Stimulated activated CD4-positive, alpha-beta T cell treated with anti-CD3 and anti-CD28 coated beads, Interleukin-1b, Interleukin-23, amount 100 ng/mL, for 48 hours (primary cell): ENCODE measurements at regions not wholly inside any gene's neighbourhood (a gene's known extent, or its start where the extent isn't known, plus 50 kb on each side); places are given as distances from the start of the nearest gene placed in this dataset.
"Not testable (repeated sequence)": the region's sequence is repeated elsewhere in the genome, so short reads cannot be mapped to it uniquely, and the experiment has no call there.

Experiments
- DNase-seq: peaks from one replicate; pipeline ENCODE4 v3.0.0-alpha.2; 2020

- DNase-seq: no peak
These were observed 98.1 kb upstream of the HS6ST1 start for GRCh38 chr2:128416806-128417205.

DNA sequence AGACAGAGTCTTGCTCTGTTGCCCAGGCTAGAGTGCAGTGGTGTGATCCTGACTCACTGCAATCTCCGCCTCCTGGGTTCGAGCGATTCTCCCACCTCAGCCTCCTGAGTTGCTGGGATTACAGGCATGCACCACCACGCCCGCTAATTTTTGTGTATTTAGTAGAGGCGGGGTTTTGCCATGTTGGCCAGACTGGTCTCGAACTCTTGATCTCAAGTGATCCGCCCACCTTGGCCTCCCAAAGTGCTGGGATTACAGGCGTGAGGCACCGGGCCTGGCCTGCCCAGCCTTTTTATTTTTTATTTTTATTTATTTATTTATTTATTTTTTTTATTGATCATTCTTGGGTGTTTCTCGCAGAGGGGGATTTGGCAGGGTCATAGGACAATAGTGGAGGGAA is 98.6 kb upstream of the HS6ST1 start:
- not testable (repeated sequence) for DNase-seq

DNA sequence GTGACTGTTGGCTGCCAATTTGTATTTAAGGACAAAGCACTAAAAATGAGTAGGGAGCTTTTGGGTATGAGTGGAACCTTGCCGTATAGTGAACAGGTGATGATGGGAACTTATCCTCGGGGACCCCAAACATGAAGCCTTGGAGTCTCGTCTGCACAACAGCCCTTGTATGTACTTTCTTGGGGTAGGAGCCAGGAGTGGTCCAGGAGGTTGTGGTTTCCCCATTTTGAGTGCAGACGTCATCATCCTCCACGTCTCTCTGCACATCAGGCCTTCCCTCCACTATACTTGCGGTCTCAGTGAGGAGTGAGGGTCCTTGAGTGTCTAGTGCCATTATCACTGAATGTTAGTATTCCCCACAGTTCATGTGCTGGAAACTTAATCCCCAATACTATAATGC is 101.5 kb upstream of the HS6ST1 start:
- no peak for DNase-seq

DNA sequence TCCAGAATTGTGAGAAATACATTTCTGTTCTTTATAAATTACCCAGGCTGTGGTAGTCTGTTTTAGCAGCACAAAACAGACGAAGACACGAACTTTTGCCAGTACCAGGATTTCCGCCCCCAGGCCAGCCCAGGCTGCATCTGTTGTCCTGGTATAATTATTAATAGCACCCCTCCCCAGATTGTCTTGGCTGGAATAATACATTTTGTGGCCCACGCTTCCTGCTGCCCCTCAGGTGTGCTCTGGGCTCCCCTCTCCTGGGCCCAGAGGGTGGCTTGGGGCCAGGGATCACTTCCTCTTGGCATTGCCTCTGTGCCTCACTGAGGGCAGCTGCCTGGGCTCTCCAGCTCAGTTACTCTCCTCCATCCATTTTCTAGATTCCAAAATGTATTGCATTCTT is 102.1 kb upstream of the HS6ST1 start:
- DNase-seq: no peak

DNA sequence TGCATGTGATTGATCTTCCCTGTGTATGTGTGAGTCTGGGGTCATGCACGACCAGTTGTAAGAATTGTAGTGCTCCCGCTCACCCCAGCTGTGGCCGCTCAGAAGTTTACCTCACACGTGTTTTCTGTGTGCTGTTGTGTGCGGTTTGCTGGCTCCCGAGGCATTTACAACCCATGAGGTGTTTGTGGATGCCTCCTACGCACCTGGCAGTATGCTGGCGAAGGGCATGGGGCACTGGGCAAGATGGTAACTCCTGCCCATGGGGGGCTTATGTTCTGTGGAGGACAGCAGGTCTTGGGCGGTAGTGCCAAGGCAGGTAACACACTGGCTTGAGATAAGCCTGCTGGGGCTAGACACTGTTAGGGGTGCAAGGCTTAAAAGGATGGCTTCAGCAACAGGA is 102.6 kb upstream of the HS6ST1 start:
- DNase-seq: no peak

DNA sequence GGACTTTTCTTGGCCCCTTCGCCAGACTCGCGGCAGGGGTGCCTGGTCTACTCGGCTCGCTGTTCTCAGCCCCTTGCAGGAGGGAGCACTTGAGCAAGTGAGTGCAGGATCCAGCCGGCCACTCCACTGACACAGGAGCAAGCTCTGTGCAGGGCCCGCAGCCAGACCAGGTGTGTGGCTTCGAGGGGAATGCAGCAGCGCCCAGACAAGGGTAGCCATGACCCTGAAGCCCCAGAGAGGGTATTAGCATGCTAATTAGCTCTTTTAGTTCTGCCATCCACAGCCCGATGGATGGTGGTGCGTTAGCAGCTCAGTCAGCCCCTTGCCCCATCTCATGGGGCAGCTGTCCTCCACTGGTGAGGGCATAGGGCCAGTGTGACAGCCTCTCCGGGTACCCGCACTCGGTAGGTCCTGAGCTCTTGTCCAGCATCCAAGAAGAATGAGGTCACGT is 103.2 kb upstream of the HS6ST1 start:
- no peak for DNase-seq

GRCh38 chr2:128422571-128422970 is 103.9 kb upstream of the HS6ST1 start:
- no peak for DNase-seq

DNA sequence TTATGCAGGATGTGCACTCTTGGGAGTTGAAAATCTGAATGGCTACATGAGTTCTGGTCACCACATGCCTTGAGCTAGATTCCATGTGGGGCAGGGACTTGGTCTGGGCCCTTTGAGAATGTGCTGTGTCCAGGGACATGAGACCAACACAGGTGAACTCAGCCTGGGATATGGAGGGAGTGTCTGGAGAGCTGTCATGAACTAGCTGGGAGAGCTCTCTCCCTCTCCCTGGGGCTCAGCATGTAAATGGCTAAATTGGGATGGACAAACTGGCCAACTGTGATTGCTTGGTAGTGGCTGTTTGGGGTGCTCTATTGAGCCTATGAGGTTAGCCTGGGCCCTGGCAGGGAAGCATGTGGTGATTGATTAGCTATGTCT is 105.1 kb upstream of the HS6ST1 start:
- DNase-seq: no peak

DNA sequence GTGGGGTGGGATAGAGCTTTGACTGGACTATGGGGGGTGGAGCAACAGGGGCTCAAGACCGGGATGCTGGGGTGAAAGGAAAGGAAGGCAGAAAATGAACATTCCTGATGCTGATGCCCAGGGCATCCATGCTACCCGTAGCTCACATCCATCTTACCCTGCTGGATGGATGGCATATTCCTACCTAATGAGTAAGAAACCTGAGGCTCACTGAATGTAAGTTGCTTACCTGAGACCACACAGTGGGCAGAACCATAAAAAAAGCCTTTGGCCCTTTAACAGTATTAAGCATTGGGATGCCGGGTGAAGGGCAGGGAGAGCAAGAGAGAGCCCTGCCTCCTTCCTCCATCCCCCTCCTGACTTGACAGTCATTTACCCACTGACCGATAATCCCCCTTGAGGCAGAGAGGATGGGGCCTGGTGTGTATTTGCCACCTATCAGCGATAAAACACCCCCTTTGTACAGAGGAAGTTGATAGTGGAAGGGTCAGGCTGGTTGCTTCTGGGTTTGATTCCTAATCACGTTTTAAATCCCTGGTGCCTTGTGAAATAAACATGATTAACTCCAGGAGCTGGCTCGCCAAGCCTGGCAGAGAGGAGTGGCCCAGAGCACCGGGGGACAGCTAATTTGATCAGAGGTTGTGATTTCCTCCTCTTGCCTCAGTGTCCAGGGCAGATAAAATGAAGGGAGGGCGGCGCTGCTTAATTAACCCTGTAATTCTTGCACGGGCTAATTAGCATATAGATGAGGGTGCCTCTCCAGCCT is 105.9 kb upstream of the HS6ST1 start:
- DNase-seq: no peak

- no peak for DNase-seq
These were observed 106.5 kb upstream of the HS6ST1 start for GRCh38 chr2:128425216-128425615.

- no peak for DNase-seq
These were observed 107.3 kb upstream of the HS6ST1 start for GRCh38 chr2:128425731-128426620.

DNA sequence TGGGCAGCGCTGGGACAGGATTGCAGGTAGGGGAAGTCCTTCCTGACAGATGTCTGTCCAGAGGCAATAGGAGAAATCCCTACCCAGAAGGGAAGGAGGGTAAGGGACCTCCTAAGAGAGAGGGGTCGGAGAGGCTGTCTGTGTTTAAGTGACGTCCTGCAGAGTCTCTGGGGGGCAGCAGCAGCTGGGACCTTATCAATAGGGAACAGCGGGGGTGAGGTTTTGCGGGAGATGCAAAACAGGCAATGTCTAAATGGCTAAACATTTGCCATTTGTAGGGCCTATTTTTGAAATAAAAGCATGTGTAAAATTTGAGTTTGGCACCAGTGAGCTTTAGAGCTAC is 108.7 kb upstream of the HS6ST1 start:
- no peak for DNase-seq

- no peak for DNase-seq
These were observed 109.7 kb upstream of the HS6ST1 start for GRCh38 chr2:128428415-128428814.

DNA sequence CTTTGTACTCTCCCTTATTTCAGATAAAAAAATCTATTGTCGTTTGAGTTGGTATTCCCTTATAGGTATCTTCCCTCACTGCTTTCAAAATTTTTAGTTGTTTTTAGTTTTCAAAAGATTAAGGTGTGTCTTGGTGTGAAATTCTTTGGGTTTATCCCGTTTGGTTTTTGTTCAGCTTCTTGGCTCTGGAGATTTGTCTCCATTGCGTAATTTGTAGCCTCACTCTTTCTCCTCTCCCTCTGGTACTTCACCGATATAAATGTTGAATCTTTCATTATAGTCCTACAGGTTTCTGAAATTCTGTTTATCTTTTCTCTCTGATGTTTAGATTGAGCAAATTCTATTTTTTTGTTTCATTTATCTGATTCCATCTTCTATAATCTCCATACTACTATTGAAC is 113.8 kb upstream of the HS6ST1 start:
- no peak for DNase-seq

DNA sequence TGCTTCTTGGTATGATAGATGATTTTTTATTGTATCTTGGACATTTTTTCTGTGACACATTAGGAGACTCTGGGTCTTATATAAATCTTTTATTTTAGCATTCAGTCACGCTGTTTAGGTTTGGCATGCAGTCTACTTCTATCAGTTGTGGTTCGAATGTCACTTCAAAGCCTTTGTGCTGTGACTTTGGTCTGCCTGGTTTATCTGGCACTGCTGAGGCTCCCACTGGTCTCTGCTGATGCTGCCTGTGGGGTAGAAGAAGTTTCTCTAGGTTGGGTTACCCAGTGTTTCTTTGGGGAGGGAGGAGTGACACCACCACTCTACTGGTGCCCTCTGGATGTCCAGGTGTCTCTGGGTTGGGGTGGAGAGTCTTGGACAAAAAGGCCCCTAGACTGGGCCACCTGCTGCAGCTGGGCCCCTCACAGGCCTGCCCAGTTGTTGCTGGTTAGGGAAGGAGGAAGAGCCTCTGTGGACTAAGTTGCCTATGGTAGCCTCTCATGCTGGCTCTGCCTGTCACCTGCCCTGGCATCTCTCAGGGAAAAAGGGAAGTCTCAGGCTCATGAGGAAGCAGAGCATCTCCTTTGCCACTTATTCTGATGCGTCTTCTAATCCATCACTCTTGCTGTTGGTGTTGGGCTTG is 115.4 kb upstream of the HS6ST1 start:
- DNase-seq: no peak

DNA sequence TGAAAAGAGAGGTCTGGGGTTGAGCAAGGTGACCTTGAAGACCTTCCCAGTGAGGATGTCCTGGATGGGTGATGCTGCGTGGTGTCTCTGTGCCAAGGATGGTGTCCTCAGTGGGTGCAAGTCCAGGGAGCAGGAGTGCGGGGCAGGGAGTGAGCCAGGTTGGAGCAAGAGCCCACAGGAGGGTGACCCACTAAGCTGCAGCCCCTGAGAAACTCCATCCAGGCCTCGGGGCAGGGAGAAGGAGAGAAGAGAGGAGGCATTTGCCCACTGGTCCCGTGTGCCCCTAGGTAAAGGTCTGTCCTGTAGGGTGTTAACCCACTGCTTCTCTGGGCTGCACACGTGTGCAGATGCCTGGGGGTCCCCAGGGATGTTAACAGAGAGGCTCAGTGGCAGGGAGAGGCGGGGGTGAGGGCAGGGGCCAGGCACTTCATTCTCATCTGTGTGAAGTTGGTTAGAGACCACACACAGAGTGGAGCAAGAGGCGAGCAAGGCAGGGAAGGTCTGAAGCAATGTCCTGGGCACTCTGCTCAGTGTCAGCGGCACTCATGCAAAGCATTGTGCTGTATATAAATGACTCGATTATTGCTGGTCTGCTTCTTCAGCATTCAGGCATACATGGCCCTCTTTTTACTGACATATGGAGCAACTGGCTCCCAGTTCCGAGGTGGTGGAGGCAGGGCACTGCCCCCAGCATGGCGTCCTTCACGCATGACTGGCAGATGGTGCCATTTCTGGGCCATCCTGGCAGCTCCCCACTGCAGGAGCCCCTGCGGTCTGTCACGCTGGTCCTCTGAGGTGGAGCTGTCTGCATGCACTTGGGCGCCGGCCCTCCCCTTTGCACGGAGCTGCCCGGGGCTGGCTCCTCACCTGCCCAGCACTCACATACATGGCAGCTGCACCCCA is 117.2 kb upstream of the HS6ST1 start:
- no peak for DNase-seq

DNA sequence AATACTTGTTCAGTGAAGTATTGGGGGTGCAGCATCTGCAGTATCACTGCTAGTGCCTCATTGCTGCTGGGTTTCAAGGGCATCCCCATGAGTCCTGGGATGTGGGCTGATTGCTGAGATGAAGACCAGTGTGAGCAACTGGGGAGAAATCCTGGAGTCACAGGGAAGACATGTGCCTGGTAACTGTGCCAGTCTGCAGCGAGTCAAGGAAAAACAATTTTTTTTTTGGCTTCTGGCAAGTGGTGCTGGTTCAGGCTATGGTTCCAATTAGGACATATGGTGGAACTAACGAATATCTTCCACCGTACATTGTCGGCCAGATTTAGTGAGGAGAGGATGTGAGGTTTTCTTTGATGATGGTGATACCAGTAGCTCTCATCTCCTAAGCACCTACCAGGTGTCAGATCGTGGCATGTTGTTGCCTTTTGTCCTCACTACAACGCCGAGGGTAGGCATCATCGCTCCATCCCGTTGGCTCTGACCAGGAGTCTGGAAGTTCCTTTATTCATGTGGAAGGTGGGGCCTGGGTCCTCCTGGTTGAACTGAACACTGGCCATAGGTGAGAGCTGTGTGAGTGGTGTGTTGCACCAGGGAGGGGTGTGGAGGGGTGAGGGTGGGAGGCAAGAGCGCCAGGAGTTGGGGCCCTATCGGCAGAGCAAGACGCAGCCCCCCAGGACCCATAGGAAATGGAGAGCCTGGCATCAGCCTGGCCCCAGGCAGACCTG is 118.0 kb upstream of the HS6ST1 start:
- DNase-seq: no peak

- no peak for DNase-seq
These were observed 118.5 kb upstream of the HS6ST1 start for GRCh38 chr2:128437204-128437565.

DNA sequence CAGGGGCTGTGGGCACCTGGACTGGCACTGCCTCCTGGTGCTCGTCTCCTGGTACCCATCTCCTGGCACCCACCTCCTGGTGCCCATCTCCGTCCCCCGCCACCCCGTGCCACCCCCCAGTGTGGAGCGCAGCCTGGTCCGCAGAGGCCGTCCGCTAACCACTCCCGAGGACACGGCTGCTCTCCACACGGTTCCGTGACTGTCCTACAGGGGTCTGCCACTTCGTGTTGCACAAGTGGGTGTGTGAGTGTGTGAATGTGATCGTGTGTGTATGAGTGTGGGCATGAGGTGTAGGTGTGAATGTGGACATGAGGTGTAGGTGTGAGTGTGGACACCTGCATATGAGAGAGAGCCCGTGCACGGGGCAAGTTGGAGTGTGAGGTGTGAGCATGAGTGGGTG is 119.4 kb upstream of the HS6ST1 start:
- no peak for DNase-seq

GRCh38 chr2:128438586-128438985 is 119.9 kb upstream of the HS6ST1 start:
- no peak for DNase-seq

DNA sequence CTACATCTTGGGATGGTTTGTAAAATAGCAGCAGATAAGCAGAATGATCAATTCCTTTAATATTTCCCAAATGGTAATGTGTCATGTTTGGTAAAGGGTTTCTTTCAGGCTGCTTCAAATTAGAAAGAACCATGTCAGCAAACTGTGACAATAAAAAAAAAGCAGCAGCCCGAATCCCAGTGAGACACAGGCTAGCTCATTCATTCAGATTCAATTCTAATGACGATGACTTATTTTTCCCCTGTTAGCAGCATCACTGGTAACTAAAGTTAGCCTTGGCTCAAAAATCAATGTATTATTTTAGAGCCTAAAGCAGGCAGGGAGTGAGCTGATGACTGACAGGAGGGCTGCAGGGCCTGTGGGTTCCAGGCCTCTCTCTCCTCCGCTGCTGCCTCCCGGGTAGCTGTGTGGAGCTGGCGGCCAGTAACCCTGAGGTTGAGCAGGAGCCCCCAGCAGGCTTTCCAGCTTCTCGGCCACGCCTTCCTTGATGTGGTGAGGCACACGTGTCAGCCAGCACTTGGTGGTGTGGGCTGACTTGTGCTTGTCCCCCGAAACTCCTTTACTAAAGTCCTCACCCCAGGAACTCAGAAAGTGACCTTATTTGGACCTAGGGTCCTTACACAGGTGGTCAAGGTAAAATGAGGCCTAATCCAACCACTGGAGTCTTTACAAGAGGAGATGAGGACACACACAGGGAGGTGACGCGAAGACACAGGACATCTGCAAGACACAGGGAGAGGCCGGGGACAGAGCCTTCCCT is 120.5 kb upstream of the HS6ST1 start:
- no peak for DNase-seq
